Neural crest cell (in vitro differentiated cells): ENCODE measurements at regions not wholly inside any gene's neighbourhood (a gene's known extent, or its start where the extent isn't known, plus 50 kb on each side); places are given as distances from the start of the nearest gene placed in this dataset.

Experiments
- DNase-seq: peaks from one replicate; pipeline ENCODE4 v3.0.0; 2021; ENCODE audit warnings: low read depth, mixed read lengths, low spot score
- H3K27ac Mint-ChIP-seq: one replicate; pipeline ENCODE4 v1.8.0; 2021; ENCODE audit warnings: mild to moderate bottlenecking, mixed read lengths; ENCODE audit not compliant: unreplicated experiment
- H3K27me3 Mint-ChIP-seq: 2 replicates; pipeline ENCODE4 v1.8.0; 2021; ENCODE audit warnings: low read depth, mild to moderate bottlenecking, mixed read lengths
- H3K36me3 Mint-ChIP-seq: 2 replicates; pipeline ENCODE4 v1.8.0; 2021; ENCODE audit warnings: low read depth, mild to moderate bottlenecking, mixed read lengths
- H3K4me1 Mint-ChIP-seq: 2 replicates; pipeline ENCODE4 v1.8.0; 2021; ENCODE audit warnings: mixed read lengths
- H3K4me3 Mint-ChIP-seq: one replicate; pipeline ENCODE4 v1.8.0; 2021; ENCODE audit warnings: mild to moderate bottlenecking, mixed read lengths
- H3K9me3 Mint-ChIP-seq: 2 replicates; pipeline ENCODE4 v1.8.0; 2021; ENCODE audit warnings: mixed read lengths
- TF ChIP-seq, protein P1 (sequence below): fragments of 200-600 bp; sonication (generic); conservative IDR thresholded peaks from 2 replicates; pipeline ENCODE4 v1.5.0; 2021; ENCODE audit warnings: antibody characterized with exemption, mild to moderate bottlenecking

DNA sequence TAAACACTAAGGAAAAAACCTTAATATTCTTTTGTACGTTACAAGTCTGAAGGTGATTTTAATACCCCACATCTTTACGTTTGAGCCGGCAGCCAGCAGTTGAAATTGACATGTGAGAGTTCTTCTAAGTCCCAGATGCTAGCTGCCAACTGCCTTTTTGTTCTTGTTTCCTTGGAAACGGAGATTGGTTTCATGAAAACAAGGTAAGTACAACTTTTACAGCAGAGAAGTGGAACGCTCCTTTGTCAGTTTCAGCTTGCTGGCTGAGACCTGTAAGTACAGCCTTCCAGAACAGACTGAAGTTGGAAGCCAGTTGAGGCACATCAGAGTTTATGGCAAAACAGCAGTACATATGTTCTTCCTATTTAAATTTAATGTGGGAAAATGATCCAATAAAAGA is 1018.4 kb upstream of the ARRDC3 start:
- no peaks in the 10 kb centered on the region for H3K27me3 Mint-ChIP-seq
- DNase-seq, result no peak
- H3K4me3 Mint-ChIP-seq, result no peak overlapping the region
- H3K4me1 Mint-ChIP-seq, result peaks cover 15% of the 10 kb centered on the region
- no peaks in the 10 kb centered on the region for H3K9me3 Mint-ChIP-seq
- no peak overlapping the region for H3K27ac Mint-ChIP-seq
- no peaks in the 10 kb centered on the region for H3K36me3 Mint-ChIP-seq
- TF ChIP-seq, protein P1, sequence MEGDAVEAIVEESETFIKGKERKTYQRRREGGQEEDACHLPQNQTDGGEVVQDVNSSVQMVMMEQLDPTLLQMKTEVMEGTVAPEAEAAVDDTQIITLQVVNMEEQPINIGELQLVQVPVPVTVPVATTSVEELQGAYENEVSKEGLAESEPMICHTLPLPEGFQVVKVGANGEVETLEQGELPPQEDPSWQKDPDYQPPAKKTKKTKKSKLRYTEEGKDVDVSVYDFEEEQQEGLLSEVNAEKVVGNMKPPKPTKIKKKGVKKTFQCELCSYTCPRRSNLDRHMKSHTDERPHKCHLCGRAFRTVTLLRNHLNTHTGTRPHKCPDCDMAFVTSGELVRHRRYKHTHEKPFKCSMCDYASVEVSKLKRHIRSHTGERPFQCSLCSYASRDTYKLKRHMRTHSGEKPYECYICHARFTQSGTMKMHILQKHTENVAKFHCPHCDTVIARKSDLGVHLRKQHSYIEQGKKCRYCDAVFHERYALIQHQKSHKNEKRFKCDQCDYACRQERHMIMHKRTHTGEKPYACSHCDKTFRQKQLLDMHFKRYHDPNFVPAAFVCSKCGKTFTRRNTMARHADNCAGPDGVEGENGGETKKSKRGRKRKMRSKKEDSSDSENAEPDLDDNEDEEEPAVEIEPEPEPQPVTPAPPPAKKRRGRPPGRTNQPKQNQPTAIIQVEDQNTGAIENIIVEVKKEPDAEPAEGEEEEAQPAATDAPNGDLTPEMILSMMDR, result no peak

DNA sequence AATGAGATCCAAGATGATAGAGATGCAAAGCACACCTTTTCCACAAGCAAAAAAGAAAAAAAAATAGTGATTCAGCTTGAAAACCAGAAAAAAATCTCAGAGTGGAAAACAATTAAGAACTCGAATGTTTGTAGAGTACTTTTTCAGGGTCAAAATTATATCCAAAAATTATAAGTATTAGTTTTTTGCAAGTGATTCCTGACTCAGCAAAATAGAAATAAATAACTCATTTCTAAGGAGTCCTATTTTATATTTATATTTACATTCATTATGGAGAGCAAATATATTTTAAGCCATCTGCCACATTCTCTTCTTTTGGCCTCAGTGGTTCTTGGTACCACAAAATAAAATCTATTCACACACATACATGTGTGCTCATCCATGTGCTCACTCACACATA is 1011.8 kb upstream of the ARRDC3 start:
- DNase-seq, result no peak
- TF ChIP-seq, protein P1, result no peak
- Mint-ChIP-seq H3K36me3 (no peaks in the 10 kb centered on the region), H3K4me3 (no peak overlapping the region), H3K27me3 (no peaks in the 10 kb centered on the region), H3K9me3 (no peaks in the 10 kb centered on the region), H3K27ac (no peak overlapping the region), H3K4me1 (no peaks in the 10 kb centered on the region)

DNA sequence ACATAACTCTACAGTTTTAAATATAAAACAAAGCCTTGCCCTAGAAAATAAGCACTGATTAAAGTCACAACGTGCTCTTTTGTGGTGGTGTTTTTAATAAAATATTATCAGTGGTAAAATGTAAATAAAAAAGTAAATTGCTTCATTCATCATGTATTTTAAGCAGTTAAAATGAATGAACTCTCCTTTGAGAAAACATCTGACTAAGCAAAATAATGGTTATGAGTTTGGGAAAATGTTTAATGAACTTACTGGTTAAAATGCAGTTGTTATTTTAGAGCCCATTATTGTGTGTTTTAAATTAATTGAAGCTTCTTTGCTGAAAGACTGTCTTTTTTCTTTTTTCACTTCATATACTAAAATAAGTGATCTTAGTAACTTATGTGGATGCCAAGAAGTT is 1007.5 kb upstream of the ARRDC3 start:
- TF ChIP-seq, protein P1, result no peak
- Mint-ChIP-seq H3K36me3 (no peaks in the 10 kb centered on the region), H3K9me3 (no peaks in the 10 kb centered on the region), H3K27ac (no peak overlapping the region), H3K27me3 (no peaks in the 10 kb centered on the region), H3K4me1 (no peaks in the 10 kb centered on the region), H3K4me3 (no peak overlapping the region)
- DNase-seq, result no peak

DNA sequence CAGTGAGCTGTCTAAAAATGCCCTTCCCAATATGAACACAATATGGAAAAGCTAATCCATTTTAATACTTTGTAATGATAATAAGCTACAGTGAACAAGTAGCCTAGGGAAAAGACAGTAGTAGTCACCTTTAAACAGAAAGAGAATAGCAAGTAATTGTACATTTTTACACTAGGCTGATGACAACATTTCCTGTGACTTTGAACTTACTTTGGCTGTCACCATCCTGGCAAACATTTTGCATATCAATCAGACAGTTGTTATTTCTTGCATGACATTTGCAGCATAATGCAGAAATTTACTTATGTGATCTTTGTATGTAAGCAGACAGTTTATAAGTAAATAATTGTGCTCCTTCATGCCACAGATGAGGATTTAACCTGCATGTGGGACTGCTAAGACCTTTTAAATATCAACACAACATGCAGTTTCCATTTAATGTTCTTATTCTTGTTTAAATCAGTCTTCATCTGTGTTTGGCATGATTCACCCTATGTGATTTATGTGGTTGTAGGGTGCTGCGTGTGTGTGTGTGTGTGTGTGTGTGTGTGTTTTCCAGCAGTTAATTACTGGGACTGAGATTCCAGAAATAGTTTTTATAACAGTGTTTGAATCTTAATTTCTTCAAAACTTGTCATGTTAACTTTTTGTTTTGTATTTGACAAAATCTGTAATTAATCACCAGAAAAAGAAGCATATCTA is 997.1 kb upstream of the ARRDC3 start:
- Mint-ChIP-seq H3K4me3 (no peak overlapping the region), H3K27ac (no peak overlapping the region), H3K9me3 (peaks cover 3% of the 10 kb centered on the region), H3K27me3 (no peaks in the 10 kb centered on the region), H3K36me3 (no peaks in the 10 kb centered on the region), H3K4me1 (peaks cover 5% of the 10 kb centered on the region)
- TF ChIP-seq, protein P1, result no peak
- DNase-seq, result no peak

DNA sequence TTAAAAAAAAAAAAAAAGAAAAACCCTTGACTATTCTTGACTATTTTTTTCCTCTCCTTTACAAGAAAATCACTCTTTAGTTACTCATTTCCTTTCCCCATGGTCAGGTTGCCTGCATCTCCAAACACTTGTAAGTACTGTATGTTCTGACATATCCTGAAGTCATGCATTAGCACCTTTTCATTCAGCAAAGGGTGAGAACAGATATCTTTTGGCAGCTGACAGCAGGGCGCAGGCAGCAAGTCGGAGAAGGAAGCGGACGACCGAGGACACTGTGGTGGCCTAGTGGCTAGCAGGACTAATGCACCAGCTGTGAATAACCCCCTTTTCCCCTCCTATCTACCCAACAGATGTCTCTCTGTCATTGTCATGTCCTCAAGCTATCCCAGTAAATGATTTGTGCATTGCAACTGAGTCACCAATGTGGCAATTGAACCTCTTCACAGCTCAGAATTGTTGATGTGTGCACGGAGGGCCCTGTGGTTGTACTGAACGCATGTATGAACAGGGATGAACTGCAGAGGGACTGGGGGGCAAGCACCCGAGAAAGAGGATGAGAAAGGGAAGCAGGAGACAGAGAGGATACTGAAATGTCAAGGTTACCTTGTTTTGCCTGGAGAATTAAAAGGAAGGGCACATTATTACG is 996.0 kb upstream of the ARRDC3 start:
- TF ChIP-seq, protein P1, result no peak
- Mint-ChIP-seq H3K4me3 (no peak overlapping the region), H3K27me3 (no peaks in the 10 kb centered on the region), H3K36me3 (no peaks in the 10 kb centered on the region), H3K9me3 (peaks cover 3% of the 10 kb centered on the region), H3K27ac (peak overlapping the region; percentile 47), H3K4me1 (peaks cover 5% of the 10 kb centered on the region)
- DNase-seq, result no peak
